Neural progenitor cell (in vitro differentiated cells): ENCODE measurements at regions not wholly inside any gene's neighbourhood (a gene's known extent, or its start where the extent isn't known, plus 50 kb on each side); places are given as distances from the start of the nearest gene placed in this dataset.

Experiments used
- EZH2 ChIP-seq: fragments of 200-600 bp; sonication (generic); IDR thresholded peaks from 2 replicates; pipeline ENCODE4 v1.6.1; 2017; ENCODE audit warnings: antibody characterized with exemption, mild to moderate bottlenecking, moderate library complexity
- EZH2phosphoT487 ChIP-seq: fragments of 200-600 bp; sonication (generic); IDR thresholded peaks from 2 replicates; pipeline ENCODE4 v1.6.1; 2017; ENCODE audit warnings: antibody characterized with exemption
- TF ChIP-seq, protein P1 (sequence below): fragments of 200-600 bp; sonication (generic); IDR thresholded peaks from 2 replicates; pipeline ENCODE4 v1.5.1; 2017; ENCODE audit warnings: antibody characterized with exemption, mild to moderate bottlenecking

DNA sequence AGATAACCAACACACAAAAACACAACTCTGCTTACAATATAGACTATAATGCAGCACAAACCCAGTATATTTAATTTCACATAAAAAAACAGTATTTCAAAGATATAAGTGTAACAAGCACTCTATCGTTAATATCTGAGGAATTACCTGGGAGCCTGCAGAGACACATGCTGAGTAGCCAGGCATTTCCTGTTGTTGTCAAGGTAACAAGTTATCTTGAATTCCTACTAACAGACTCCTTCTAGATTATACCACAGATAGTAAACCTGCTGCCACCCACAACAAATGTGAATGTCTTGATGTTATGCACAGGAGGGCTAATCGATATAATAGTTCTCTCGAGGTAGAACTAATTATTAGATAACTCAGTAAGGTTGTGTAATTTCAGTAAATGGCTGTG is 826.0 kb upstream of the PRR20A start:
- TF ChIP-seq EZH2 (no peak), EZH2phosphoT487 (no peak)
- TF ChIP-seq, protein P1, sequence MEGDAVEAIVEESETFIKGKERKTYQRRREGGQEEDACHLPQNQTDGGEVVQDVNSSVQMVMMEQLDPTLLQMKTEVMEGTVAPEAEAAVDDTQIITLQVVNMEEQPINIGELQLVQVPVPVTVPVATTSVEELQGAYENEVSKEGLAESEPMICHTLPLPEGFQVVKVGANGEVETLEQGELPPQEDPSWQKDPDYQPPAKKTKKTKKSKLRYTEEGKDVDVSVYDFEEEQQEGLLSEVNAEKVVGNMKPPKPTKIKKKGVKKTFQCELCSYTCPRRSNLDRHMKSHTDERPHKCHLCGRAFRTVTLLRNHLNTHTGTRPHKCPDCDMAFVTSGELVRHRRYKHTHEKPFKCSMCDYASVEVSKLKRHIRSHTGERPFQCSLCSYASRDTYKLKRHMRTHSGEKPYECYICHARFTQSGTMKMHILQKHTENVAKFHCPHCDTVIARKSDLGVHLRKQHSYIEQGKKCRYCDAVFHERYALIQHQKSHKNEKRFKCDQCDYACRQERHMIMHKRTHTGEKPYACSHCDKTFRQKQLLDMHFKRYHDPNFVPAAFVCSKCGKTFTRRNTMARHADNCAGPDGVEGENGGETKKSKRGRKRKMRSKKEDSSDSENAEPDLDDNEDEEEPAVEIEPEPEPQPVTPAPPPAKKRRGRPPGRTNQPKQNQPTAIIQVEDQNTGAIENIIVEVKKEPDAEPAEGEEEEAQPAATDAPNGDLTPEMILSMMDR = no peak
